HG03135 (cell line): ENCODE measurements at regions not wholly inside any gene's neighbourhood (a gene's known extent, or its start where the extent isn't known, plus 50 kb on each side); places are given as distances from the start of the nearest gene placed in this dataset.

Experiments used
- ATAC-seq: cut with Tn5 transposase; IDR thresholded peaks from one replicate; pipeline ENCODE4 v1.9.1; 2021; ENCODE audit warnings: mild to moderate bottlenecking, moderate library complexity; ENCODE audit not compliant: unreplicated experiment

DNA sequence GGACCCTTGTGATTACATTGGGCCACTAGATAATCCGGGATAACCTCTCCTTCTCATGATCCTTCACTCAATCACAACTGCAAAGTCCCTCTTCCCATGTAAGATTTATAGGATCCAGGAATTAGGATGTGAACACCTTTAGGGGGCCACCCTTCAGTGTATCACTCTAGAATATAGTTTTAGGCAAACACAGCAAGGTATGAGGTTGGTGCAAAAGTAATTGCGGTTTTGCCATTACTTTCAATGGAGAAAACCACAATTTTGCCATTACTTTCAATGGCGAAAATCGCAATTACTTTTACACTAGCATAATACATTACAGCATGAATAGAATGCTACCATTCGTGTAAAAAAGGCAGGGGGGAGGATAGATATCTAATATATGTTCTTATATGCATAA is 104.0 kb downstream of the BAMBI start:
- ATAC-seq, result no peak

DNA sequence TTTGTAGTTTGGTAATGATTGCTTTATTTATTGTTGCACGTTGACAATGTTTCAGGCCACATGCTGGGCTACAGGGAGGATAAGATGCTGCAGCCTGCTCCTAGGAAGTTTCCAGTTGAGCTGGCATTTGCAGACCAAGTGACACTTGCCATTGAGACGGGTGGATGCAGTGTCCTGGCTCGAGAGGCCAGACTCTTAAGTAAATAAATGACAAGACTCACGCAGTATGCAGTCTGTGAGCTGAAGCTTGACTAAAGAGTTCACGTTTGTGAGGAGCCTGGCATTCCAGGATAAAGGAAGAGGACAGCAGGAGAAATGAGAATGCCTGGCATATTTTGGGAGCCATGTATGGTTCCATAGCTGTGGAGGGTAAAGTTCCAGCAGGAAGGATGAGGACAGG is 105.8 kb downstream of the BAMBI start:
- no peak for ATAC-seq

DNA sequence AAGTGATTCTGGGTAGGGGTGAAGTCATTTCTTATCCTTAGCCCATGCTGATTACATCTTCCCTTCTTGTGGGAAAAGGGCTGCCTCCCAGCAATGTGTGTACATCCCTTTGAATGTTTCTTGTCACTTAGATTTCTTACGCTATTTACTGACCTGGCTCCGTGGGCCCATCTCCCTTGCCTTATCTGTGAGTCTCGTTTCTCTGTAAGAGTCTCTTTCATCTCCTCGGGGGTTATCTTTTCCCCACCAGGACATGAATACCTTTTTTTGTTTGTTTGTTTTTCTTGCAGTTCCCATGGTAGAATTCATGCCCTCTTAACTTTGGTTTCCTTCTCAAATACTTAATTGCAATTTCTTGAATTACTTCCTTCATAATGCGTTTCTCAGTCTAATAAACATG is 107.7 kb downstream of the BAMBI start:
- ATAC-seq, result no peak

DNA sequence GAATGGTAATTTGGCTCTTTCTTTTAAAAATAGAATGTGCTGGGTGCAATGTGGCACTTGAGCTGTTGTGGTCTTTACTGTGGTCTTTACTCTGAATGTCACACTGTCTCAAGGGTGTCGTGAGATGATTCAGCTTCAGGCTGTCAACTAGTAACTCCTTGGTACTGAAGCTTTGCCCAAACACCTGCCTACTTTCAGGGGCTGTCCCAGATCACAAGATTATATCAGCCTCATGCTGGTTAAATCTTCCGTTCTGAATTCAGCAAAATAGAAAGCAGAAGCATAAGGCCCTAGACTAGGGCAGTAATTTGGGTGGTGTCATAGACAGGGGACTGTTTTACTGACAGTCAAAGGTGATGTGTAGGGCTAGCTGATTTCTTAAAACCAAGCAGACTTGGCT is 110.9 kb downstream of the BAMBI start:
- ATAC-seq, result peak; percentile 74

DNA sequence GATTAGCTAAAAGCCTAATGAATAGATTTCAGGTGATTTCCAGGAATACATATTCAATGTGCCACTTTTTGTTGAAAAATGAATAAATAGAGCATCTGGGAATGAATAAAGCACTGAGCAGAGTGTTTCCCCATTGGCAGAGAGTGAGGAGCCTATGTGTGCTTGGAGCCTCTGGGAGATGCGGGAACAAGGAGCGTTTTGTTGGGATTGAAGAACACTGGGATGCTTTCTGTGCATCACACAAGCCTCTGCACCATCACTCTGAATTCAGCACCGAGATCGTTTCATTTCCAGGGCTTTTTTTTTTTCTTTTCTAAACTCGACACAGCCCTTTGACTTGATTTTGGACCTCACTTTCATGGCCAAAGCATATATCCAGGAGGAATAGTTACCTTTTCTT is 111.4 kb downstream of the BAMBI start:
- no peak for ATAC-seq

DNA sequence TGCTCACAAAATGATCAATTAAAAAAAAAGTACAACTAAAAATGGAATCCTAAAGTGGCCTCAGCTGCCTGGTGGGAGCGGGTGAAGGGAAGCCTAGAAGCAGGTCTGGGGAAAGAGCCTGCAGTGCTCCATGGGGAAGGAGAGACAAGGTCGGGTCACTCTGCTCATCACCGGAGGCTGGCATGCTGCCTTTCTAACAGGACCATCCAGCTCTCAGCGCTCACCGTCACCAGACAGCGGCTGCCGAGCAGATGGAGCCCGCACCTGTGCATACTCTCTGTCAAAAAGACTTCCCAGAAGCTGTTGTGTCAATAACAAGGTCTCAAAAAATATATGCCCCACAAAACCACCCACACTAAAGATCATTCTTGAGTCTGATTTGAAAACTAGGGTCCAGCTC is 112.8 kb downstream of the BAMBI start:
- no peak for ATAC-seq

DNA sequence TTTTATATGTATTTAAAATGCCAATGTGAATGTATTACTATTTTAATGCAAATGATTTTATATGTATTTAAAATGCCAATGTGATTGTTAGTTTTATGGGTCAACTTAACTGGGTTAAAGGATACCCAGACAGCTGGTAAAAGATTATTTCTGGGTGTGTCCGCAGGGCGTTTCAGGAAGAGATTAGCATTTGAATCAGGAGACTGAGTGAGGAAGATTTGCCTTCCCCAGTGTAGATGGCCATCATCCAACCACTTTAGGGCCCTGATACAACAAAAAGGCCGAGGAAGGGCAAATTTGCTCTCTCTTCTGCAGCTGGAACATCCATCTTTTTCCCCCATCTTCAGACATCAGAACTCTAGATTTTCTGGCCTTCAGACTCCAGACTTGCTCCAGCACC is 116.2 kb downstream of the BAMBI start:
- no peak for ATAC-seq

DNA sequence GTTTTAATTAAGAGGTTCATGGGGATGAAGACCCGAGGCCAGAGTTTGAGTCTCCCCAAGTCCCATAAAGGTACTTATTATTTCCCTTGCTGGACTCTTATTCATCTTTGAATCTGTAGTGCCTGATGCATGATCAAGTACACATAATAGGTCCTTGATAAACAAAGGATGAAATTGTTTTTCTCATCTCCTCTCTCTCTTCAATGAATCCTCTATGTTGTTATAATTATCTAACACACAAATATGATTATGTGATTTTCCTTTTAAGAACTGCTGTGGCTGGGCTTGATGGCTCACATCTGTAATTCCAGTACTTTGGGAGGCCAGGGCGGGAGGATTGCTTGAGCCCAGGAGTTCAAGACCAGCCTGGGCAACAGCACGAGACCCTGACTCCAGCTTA is 117.7 kb downstream of the BAMBI start:
- ATAC-seq, result no peak

DNA sequence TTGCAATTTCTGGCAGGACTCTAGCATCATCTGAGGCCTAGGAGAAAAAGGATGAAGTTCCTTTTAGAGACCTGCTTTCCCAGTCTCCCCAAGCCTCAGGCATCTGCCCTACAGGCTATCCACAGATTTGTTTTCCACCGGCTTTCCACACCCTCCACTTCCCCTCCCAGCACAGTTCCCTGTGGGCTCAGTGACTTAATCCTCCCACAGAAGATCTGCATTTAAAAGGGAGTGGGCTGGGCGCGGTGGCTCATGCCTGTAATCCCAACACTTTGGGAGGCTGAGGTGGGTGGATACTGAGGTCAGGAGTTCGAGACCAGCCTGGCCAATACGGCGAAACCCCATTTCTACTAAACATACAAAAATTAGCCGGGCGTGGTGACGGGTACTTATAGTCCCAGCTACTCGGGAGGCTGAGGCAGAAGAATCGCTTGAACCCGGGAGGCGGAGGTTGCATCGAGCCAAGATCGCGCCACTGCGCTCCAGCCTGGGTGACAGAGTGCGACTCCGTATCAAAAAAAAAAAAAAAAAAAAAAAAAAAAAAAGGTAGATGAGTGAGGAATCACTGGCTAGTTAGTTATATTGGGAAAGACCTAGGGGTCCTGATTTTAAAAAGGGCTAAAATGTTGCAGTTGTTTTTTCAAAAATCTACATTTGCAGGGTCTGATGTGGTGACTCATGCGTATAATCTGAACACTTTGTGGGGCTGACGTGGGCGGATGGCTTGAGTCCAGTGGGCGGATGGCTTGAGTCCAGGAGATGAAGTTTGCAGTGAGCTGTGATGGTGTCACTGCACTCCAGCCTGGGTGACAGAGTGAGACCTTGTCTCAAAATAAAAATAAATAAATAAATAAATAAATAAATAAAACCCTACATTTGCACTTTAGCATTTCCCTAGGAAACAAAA is 119.5 kb downstream of the BAMBI start:
- no peak for ATAC-seq

DNA sequence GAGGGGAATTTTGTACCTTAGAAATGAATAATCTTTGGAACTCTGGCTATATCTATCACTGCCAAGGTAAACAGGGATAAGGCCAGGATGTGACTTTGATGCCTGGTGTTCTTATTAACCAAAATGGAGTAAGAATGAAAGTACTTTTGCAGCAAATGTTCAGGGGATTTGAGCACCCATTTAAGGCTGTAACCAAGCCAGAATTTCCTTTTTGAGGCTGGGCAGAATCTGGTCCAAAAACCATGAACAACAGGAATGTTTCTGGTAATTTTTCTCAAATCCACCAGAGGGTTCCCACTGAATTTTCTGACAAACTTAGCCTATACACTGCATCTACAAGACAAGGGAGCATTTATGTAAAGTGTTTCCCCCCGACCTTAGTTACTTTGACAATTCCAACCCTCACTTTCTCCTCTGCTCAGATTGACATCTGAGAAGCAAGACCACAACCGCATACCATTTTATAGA is 120.6 kb downstream of the BAMBI start:
- ATAC-seq, result no peak

DNA sequence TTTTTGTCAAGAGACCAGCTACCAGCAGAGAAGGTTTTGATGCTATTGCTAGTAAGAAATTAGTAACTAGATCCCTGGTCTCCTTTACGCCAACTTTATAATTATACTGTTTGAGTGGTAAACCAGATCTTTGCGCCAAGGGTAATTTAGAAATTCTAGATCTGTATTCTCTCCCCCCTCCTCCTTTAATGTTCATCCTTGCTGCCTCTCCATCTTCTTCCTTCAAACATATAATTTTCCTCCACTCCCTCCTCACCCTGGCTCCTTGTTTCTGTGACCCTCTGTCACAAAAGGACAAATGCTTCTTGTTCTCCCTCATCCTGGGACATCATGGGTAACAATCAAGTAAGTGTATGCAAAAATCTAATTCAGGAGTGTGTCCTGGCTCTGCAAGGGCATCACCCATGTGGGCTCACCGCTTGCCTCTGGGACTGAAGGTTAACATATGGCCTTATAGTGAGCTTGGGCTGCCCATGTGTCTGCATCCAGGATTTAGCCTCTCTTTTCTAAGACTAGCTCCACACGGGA is 121.2 kb downstream of the BAMBI start:
- no peak for ATAC-seq

DNA sequence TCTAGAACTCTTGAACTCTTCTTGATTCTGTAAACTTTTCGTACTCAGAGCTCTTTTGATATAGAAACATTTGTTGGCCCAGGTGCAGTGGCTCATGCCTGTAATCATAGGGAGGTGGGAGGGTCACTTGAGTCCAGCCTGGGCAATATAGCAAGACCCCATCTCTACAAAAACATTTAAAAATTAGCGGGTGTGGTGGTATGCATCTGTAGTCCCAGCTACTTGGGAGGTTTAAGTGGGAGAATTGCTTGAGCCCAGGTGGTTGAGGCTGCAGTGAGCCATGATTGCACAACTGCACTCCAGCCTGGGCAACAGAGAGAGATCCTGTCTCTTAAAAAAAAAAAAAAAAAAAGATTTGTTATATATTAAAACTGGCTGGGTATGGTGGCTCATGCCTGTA is 121.6 kb downstream of the BAMBI start:
- no peak for ATAC-seq

DNA sequence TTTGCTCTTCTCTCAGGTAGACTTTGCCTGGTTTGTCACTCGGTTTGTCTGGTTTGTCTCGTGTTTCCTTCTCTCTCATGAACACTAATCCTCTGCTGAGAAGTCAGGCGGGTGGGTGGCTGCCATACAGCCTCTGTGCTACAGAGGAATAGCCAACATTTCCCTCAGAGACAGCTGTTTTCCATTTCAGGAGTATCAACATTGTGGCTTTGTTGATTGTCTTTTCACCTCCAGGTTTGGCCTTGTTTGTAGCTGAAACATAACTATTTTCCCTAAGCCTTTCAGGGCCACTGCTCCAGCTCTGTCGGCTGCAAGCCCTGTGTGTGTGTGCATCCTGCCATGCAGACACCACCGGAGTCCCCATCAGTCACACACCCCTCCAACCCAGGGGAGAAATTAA is 122.8 kb downstream of the BAMBI start:
- ATAC-seq, result no peak

DNA sequence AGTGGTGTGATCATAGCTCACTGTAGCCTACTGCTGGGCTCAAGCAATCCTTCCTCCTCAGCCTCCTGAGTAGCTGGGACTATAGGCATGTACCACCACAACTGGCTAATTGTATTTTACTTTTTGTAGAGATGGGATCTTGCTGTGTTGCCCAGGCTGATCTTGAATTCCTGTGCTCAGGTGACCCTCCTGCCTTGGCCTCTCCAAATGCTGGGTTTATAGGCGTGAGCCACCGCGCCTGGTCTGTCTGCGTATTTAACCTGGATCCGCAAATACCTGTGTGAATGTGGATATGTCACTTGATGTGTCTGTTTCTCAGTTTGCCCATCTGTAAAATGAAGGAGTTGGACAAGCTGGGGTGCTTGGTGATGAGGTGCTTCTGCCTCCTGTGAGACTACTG is 123.9 kb downstream of the BAMBI start:
- ATAC-seq, result no peak

DNA sequence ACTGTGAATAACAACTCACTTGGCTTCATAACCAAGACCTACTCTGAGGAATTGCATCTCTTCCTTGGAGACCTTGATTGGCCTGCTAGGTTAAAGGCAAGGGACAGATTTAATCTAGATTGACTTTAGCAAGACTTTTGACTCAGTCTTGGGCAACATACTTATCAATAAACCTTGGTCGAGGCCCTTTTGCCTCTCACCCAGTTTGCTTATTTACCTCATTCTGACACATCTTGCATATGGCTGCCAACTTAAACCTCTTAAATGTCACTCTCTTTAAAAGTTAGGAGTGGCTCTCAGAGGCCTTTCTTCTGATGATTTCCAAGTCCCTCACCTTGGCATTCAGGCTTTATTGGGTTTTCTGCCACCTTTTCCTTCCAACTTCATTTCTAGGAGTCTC is 124.5 kb downstream of the BAMBI start:
- no peak for ATAC-seq

DNA sequence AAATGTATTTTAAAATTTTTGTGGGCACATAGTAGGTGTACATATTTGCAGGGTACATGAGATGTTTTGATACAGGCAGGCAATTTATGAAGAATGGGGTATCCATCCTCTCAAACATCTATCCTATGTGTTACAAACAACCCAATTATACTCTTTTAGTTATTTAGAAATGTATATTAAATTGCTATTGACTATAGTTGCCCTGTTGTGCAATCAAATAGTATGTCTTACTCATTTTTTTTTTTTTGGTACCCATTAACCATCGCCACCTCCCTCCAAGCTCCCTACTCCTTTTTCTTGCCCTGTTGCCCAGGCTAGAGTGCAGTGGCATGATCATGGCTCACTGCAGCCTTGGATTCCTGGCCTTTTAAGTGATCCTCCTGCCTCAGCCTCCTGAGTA is 128.1 kb downstream of the BAMBI start:
- no peak for ATAC-seq

DNA sequence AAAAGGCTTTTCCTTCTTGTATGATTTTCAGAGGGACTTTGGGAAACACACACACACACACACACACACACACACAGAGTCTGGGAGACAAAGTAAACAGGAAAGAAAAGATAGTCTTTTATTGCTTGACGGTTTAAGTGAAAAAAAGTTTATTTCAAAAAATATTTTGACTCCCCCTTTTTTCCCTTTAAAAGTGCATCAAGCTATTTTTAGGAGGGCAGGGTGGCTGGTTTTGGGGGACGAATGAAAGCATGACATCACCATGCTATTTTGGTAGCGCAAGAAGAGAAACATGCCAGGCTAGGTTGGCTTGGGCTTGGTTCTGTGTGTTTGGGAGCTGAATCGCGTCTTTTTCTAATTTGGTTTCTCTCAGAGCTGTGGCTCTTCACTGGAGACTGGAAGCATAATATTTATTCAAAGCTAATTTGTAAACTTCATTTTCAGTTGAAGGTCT is 129.2 kb downstream of the BAMBI start:
- ATAC-seq, result no peak

DNA sequence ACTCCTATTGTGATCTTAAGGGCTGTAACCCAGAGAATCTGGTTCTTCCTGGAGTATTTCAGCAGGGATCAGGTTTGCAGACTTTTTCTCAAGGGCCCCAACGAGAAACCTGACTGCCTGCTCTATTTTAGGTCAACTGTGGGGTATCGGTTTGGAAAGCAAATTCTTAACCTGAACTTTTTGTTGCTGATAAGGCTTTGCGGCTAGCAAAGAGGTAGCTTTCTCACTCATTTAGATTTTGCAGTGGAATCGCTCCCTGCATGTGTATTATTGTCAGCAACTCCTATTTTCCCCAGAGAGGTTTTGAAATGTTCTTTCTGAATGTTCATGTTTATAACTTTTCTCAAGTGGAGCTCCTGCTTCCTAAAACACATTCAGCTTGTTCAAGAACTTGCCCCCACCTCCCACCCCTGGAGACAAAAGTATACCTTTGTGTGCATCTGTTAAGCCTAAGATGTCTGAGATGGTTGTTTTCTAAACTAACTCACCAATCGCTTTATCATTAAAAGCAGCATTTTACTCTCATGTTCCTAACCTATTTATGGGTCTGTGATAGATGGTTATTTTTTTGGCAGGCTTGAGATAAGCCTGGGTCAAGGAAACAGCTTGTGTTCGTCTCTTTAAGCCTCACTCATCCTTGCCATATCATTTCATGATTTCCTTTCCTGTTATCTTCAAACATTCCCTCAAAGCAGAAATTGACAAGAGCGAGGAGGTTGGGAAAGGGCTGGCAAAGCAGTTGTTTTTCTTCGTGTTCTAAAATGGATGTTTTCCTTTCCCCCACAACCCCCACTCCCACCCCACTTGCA is 129.8 kb downstream of the BAMBI start:
- no peak for ATAC-seq

DNA sequence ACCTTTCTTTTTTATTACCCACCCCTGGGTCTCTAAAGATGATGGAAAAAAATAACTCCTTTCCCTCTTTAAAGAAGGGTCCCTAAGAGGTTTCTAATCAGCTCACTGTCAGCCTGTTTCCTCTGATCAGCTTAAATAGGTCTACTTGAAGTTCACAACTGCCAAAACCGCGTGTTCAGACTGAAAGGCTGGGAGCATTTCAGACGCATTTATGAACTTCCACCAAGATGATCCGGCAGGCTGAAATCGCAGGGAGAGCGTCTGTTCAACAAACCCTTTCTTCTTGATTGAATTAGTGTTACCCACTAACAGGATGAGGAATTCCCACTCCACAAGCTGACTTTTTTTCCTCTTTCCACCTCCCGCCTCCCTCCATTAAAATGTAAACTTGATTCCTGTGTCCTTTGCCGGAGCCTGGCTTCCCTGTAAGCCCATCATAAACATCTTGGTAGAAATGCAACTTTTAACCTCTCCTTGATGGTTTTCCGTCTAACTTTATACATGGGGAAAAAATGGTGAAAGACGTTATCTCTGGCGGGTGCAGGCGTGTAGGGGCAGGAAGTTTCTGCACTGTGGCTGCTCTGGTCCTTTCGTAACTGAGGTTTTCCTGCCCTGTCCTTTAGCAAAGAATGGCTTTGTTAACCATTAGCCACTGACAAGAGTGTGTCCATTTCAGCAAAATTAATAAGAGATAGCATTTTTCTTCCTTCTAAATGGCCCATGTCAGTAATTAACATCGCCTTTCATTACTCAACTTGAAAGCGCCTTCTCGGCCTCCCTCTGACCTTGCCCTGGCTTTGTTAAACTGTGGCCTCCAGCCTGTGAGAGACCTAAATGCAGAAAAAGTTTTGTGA is 130.7 kb downstream of the BAMBI start:
- peak; percentile 61 for ATAC-seq

DNA sequence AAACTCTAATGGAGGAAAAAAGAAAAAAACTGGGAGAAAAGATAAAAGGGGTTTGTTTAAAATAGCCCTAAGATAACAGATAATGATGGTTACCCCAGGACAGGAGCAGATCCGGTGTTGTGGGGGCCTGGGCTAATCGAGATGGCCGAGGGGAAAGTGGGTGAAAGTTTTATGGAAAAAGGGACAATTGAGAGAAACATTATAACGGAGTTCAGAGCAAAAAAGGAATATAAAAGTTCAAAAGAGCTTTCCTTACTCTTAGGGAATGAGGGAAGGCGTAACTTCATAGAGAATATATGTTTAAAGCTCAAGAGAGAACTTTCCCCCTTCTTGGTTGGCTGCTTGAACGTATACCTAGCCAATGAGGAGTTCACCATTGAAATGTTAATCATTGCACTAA is 131.4 kb downstream of the BAMBI start:
- ATAC-seq, result no peak
